CD4-positive, alpha-beta T cell (primary cell): ENCODE measurements at regions not wholly inside any gene's neighbourhood (a gene's known extent, or its start where the extent isn't known, plus 50 kb on each side); places are given as distances from the start of the nearest gene placed in this dataset.

Experiments used
- ATAC-seq: fragments of 200-7000 bp; cut with Tn5 transposase; one replicate; pipeline ENCODE4 v1.10.0; 2022; ENCODE audit warnings: mild to moderate bottlenecking; ENCODE audit not compliant: poor library complexity
- CTCF ChIA-PET: fragments of 350-600 bp; sonication (Branson Sonifier 250); formaldehyde crosslinking; loops from one replicate; lab custom pipeline; 2021; ENCODE audit warnings: antibody characterized with exemption, inconsistent platforms; lab: Charles Lee
- POLR2A ChIA-PET: fragments of 350-600 bp; sonication (Branson Sonifier 250); formaldehyde crosslinking; loops from one replicate; lab custom pipeline; 2021; ENCODE audit warnings: antibody characterized with exemption, inconsistent platforms; lab: Charles Lee
- DNase-seq, 14 experiments: peaks; one replicate each; pipeline ENCODE4 v3.0.0-alpha.2; 2013 to 2020; ENCODE audit warnings: mixed read lengths in 2 of 14
- H3K27ac ChIP-seq, 2 donors: one replicate each; pipeline versions ENCODE4 v1.5.1 to v1.7.0; 2013; ENCODE audit warnings: low read length in 2 of 2, low read depth in 1 of 2, mild to moderate bottlenecking in 1 of 2
- H3K27me3 ChIP-seq, 2 experiments: 1 replicate in 1 of 2; 2 replicates in 1 of 2; pipeline versions ENCODE4 v1.6.1 to v1.7.0; 2013; ENCODE audit warnings: low read length in 2 of 2, control low read depth in 1 of 2, mild to moderate bottlenecking in 1 of 2, moderate library complexity in 1 of 2; ENCODE audit not compliant: insufficient read depth in 2 of 2, control insufficient read depth in 1 of 2
- H3K36me3 ChIP-seq: one replicate; pipeline ENCODE4 v1.6.1; 2013; ENCODE audit warnings: low read length, control low read depth; ENCODE audit not compliant: insufficient read depth
- H3K4me1 ChIP-seq: one replicate; pipeline ENCODE4 v1.6.1; 2013; ENCODE audit warnings: low read length, control low read depth; ENCODE audit not compliant: insufficient read depth
- H3K4me3 ChIP-seq: one replicate; pipeline ENCODE4 v1.5.1; 2013; ENCODE audit warnings: mild to moderate bottlenecking, low read length, moderate library complexity
- H3K9me3 ChIP-seq, 2 experiments: 1 replicate in 1 of 2; 2 replicates in 1 of 2; pipeline versions ENCODE4 v1.6.1 to v1.7.0; 2013; ENCODE audit warnings: low read length in 2 of 2, mild to moderate bottlenecking in 2 of 2, control low read depth in 1 of 2, moderate library complexity in 1 of 2; ENCODE audit not compliant: control insufficient read depth in 1 of 2, insufficient read depth in 1 of 2
- H3K27ac Mint-ChIP-seq: one replicate; pipeline ENCODE4 v1.8.0; 2020; ENCODE audit warnings: mixed read lengths
- H3K27me3 Mint-ChIP-seq: one replicate; pipeline ENCODE4 v1.8.0; 2021; ENCODE audit warnings: mixed read lengths
- H3K36me3 Mint-ChIP-seq: one replicate; pipeline ENCODE4 v1.8.0; 2021; ENCODE audit warnings: low read depth, mixed read lengths
- H3K4me1 Mint-ChIP-seq: one replicate; pipeline ENCODE4 v1.8.0; 2021; ENCODE audit warnings: low read depth, mixed read lengths
- H3K4me3 Mint-ChIP-seq: one replicate; pipeline ENCODE4 v1.8.0; 2020; ENCODE audit warnings: mild to moderate bottlenecking, mixed read lengths
- H3K9me3 Mint-ChIP-seq: one replicate; pipeline ENCODE4 v1.8.0; 2020; ENCODE audit warnings: mixed read lengths
- CTCF ChIP-seq: fragments of 200-600 bp; IDR thresholded peaks from one replicate; pipeline ENCODE4 v1.8.0; 2022; ENCODE audit warnings: antibody characterized with exemption, mild to moderate bottlenecking
- intact Hi-C, 2 experiments: fragments of 100-400 bp; cut with DNase I in 1 of 2; cut with micrococcal nuclease in 1 of 2; formaldehyde crosslinking; loops; one replicate each; pipeline versions ENCODE4 v1.15.1 to v1.9.0; 2023 to 2025; cut with DNase I, micrococcal nuclease

- no peak for TF ChIP-seq CTCF
- H3K27me3 Mint-ChIP-seq = no peaks in the 10 kb centered on the region
- H3K4me3 Mint-ChIP-seq = no peak overlapping the region
- DNase-seq = no peak
- Histone ChIP-seq H3K27me3 (no peaks in the 10 kb centered on the region), H3K4me3 (no peak overlapping the region), H3K27ac (no peak overlapping the region), H3K4me1 (no peaks in the 10 kb centered on the region), H3K36me3 (no peaks in the 10 kb centered on the region), H3K9me3 (no peaks in the 10 kb centered on the region)
- CTCF ChIA-PET = no interaction called here
- intact Hi-C loops = no loop called here
- POLR2A ChIA-PET = no interaction called here
- no peak for ATAC-seq
- H3K27ac Mint-ChIP-seq = no peak overlapping the region
- H3K9me3 Mint-ChIP-seq = no peaks in the 10 kb centered on the region
- no peaks in the 10 kb centered on the region for H3K36me3 Mint-ChIP-seq
- H3K4me1 Mint-ChIP-seq = no peaks in the 10 kb centered on the region
Observed at GRCh38 chr2:56030901-56031300, 107.3 kb upstream of the EFEMP1 start.

- ATAC-seq = no peak
- H3K9me3 ChIP-seq = no peaks in the 10 kb centered on the region
- no peaks in the 10 kb centered on the region for H3K27me3 ChIP-seq
- H3K4me1 ChIP-seq = no peaks in the 10 kb centered on the region
- ChIA-PET CTCF (no interaction called here), POLR2A (no interaction called here)
- no peak overlapping the region for H3K27ac Mint-ChIP-seq
- no peaks in the 10 kb centered on the region for H3K27me3 Mint-ChIP-seq
- no peaks in the 10 kb centered on the region for H3K36me3 ChIP-seq
- TF ChIP-seq CTCF = no peak
- no peaks in the 10 kb centered on the region for H3K36me3 Mint-ChIP-seq
- intact Hi-C loops = no loop called here
- no peak overlapping the region for H3K4me3 ChIP-seq
- no peak overlapping the region for H3K4me3 Mint-ChIP-seq
- H3K27ac ChIP-seq = no peak overlapping the region
- H3K4me1 Mint-ChIP-seq = no peaks in the 10 kb centered on the region
- no peaks in the 10 kb centered on the region for H3K9me3 Mint-ChIP-seq
- DNase-seq = no peak
Observed at GRCh38 chr2:56034258-56034657, 110.7 kb upstream of the EFEMP1 start.

GRCh38 chr2:56040189-56040588 lies 116.6 kb upstream of the EFEMP1 start:
- CTCF ChIA-PET = no interaction called here
- DNase-seq (no peak), ATAC-seq (no peak)
- no peaks in the 10 kb centered on the region for H3K27me3 ChIP-seq
- H3K4me1 ChIP-seq = no peaks in the 10 kb centered on the region
- Mint-ChIP-seq H3K4me3 (no peak overlapping the region), H3K27ac (no peak overlapping the region), H3K27me3 (no peaks in the 10 kb centered on the region), H3K36me3 (no peaks in the 10 kb centered on the region), H3K9me3 (no peaks in the 10 kb centered on the region), H3K4me1 (no peaks in the 10 kb centered on the region)
- POLR2A ChIA-PET = no interaction called here
- H3K27ac ChIP-seq = no peak overlapping the region
- no peaks in the 10 kb centered on the region for H3K9me3 ChIP-seq
- intact Hi-C loops = no loop called here
- TF ChIP-seq CTCF = no peak
- H3K4me3 ChIP-seq = no peak overlapping the region
- H3K36me3 ChIP-seq = no peaks in the 10 kb centered on the region
